Thoracic aorta (tissue), 2 donors: ENCODE measurements at regions not wholly inside any gene's neighbourhood (a gene's known extent, or its start where the extent isn't known, plus 50 kb on each side); places are given as distances from the start of the nearest gene placed in this dataset.

Experiments
- ATAC-seq: fragments of 150-250 bp; one replicate; pipeline ENCODE4 v1.8.0; 2017; ENCODE audit warnings: low read depth; ENCODE audit not compliant: insufficient number of reproducible peaks, low FRiP score
- DNase-seq: peaks from one replicate; pipeline ENCODE4 v3.0.0-alpha.2; 2020; ENCODE audit warnings: low spot score
- H3K27ac ChIP-seq, 2 donors: fragments of 200-600 bp; sonication (generic); 1 replicate in 1 of 2; 2 replicates in 1 of 2; pipeline ENCODE4 v1.5.1; 2016; ENCODE audit warnings: mild to moderate bottlenecking in 2 of 2, moderate library complexity in 2 of 2
- H3K27me3 ChIP-seq: fragments of 200-600 bp; sonication (generic); replicated peaks from 2 replicates; pipeline ENCODE4 v1.6.0; 2016; ENCODE audit warnings: mild to moderate bottlenecking; ENCODE audit not compliant: insufficient read depth
- H3K36me3 ChIP-seq: fragments of 200-600 bp; sonication (generic); one replicate; pipeline ENCODE4 v1.5.1; 2016
- H3K4me1 ChIP-seq, 2 donors: fragments of 200-600 bp; sonication (generic); 1 replicate in 1 of 2; 2 replicates in 1 of 2; pipeline versions ENCODE4 v1.5.1 to v1.6.0; 2016; ENCODE audit warnings: low read depth in 2 of 2, mild to moderate bottlenecking in 1 of 2; ENCODE audit not compliant: control insufficient read depth in 1 of 2
- H3K4me3 ChIP-seq: fragments of 200-600 bp; sonication (generic); 2 replicates; pipeline ENCODE4 v1.5.1; 2016; ENCODE audit warnings: mild to moderate bottlenecking
- H3K9me3 ChIP-seq: fragments of 200-600 bp; sonication (generic); 2 replicates; pipeline ENCODE4 v1.5.1; 2016
- TF ChIP-seq, protein P1 (sequence below): fragments of 200-600 bp; sonication (generic); IDR thresholded peaks from one replicate; pipeline ENCODE4 v1.5.1; 2019; ENCODE audit warnings: antibody characterized with exemption

DNA sequence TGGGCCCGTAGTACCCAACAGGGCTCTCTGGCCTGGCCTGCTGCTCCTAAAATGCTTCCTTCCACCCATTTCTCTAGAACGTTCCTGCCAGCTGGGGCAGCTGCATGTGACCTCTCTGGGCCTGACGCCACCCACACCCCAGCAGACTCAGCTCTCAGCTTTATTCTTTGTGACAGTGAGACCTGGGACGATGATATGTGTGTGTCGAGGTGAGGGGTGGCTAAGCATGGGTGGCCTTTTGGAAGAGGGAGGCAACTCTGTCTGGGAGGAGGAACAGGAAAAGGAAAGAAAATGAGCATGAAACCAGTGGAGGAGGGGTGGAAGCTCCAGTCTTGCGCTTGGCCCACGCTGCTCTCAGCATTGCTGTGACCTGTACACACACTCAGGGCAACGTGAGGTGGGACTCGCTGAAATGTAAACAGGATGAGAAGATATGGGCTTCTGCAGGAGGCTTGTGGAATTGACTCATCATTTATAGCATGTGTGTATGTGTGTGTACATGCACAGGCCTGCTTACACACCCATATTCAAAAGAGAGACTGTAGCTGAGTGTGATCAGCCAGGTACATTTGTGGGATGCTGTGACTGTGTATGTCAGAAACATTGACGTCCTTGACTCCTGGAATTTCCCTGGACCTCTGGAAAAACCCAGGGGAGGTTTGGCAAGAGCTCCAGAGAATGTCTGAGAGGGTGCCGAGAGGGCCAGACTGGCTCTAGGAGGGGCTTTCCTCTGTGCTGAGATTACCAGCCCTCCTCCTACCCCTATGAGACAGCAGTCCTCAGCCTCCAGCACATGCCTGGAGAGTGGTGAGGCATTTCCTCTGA, 137.9 kb downstream of the PJA1 start:
- TF ChIP-seq, protein P1, sequence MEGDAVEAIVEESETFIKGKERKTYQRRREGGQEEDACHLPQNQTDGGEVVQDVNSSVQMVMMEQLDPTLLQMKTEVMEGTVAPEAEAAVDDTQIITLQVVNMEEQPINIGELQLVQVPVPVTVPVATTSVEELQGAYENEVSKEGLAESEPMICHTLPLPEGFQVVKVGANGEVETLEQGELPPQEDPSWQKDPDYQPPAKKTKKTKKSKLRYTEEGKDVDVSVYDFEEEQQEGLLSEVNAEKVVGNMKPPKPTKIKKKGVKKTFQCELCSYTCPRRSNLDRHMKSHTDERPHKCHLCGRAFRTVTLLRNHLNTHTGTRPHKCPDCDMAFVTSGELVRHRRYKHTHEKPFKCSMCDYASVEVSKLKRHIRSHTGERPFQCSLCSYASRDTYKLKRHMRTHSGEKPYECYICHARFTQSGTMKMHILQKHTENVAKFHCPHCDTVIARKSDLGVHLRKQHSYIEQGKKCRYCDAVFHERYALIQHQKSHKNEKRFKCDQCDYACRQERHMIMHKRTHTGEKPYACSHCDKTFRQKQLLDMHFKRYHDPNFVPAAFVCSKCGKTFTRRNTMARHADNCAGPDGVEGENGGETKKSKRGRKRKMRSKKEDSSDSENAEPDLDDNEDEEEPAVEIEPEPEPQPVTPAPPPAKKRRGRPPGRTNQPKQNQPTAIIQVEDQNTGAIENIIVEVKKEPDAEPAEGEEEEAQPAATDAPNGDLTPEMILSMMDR = no peak
- Histone ChIP-seq H3K36me3 (no peaks in the 10 kb centered on the region), H3K27ac (no peak overlapping the region), H3K9me3 (no peaks in the 10 kb centered on the region), H3K4me3 (no peak overlapping the region), H3K27me3 (no peaks in the 10 kb centered on the region), H3K4me1 (peaks cover 0 to 7% of the 10 kb centered on the region in 2 donors)
- no peak for DNase-seq
- ATAC-seq = no peak

DNA sequence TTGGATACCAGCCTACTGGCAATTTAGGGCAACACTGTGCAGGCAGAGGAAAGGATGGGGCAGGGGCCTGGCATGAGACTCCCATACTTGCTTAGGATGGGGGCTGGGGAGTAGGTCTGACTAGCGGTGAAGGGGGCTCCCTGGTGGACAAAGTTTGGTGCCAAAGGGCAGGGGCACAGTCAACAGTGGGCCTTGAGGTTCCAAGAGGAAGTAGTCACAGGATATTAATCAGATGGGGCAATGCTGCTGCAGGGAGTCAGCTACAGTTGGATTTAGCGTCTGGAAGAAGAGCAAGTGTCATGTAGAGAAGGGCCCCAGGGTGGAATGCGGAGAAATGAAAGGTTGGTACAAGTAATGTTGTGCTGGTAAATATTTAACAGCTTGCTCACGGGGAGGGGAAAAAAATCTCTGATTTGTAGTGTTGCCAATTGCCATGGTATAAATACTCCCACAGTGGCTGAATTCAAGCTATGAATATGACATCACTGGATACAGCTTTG, 139.4 kb downstream of the PJA1 start:
- H3K27ac ChIP-seq = no peak overlapping the region

DNA sequence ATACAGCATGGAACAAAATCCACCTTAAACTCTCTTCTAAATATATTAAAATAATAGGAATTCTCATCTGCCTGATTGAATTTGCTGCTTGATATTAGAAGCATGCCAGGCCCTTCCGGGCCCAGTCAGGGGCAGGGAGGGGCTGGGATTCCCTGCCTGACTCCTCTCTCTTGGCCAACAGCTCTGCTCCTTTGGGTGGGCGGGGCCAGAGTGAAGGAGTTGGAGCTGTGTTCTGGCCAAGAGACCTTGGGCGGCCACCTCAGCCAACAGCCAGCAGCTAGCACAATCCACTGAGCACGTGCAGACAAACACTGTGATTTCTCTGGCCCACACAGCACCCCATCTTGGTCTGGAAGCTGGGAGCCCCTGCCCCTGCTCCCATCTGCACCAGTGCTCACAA, 140.3 kb downstream of the PJA1 start:
- H3K27ac ChIP-seq = no peak overlapping the region
- peak; percentile 38 for DNase-seq
- TF ChIP-seq, protein P1 = no peak

More for the DNA sequence above, 139.4 kb downstream of the PJA1 start:
- no peaks in the 10 kb centered on the region for H3K36me3 ChIP-seq
- H3K4me3 ChIP-seq = no peak overlapping the region
- ATAC-seq = no peak
- DNase-seq = no peak
- peaks cover 0 to 7% of the 10 kb centered on the region in 2 donors for H3K4me1 ChIP-seq
- TF ChIP-seq, protein P1 = no peak
- H3K27me3 ChIP-seq = no peaks in the 10 kb centered on the region
- H3K9me3 ChIP-seq = no peaks in the 10 kb centered on the region

DNA sequence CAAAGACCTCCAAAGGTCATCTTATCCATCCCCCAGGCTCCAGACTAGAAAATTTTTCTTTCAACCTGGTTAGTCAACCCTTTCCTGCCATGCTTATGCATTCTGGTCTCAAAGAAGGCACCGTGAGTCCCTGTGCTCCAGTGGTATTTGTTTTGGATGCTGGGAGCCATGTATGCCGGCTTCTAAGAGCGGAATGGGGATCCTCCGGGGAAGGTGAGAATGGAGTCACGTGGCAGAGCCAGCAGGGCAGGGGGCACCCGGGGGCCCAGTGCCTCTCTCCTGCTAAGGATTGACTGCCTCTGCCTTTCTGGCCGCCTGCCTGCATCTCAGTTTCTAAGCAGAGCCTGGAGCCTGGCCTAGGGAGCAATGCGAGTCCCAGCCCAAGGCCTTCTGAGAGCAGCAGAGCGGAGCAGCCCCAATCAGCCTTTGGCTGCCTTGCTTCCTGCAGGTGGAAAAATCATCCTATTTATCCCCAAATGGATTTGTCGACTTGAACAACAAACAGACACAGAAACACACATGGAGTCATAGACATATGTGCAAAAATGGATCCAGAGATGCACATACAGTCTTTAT, 141.0 kb downstream of the PJA1 start:
- Histone ChIP-seq H3K4me1 (peaks cover 0 to 7% of the 10 kb centered on the region in 2 donors), H3K4me3 (no peak overlapping the region), H3K27ac (no peak overlapping the region), H3K36me3 (no peaks in the 10 kb centered on the region), H3K9me3 (no peaks in the 10 kb centered on the region), H3K27me3 (no peaks in the 10 kb centered on the region)
- no peak for DNase-seq
- ATAC-seq = no peak
- TF ChIP-seq, protein P1 = no peak

More for the DNA sequence above, 140.3 kb downstream of the PJA1 start:
- Histone ChIP-seq H3K4me3 (no peak overlapping the region), H3K9me3 (no peaks in the 10 kb centered on the region), H3K27me3 (no peaks in the 10 kb centered on the region), H3K4me1 (peaks cover 0 to 7% of the 10 kb centered on the region in 2 donors), H3K36me3 (no peaks in the 10 kb centered on the region)
- ATAC-seq = no peak

DNA sequence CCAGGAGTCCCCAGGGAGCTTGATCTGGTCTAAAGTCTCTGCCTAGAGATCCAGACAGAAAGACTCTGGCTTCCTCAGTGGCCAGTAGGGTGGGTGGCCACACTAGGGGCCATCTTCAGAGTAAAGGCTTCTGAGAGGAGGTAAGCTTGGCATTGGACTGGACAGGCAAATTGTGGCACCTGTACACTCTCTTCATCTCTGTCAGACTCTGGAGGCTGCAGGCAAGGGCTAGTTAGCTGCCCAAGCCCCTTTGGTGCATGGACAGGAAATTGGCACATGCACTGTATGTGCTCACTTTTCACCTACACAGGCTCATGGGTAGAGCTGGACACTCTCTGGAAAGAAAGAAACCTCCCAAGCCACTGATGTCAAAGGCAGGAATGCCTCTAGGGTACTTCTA, 142.8 kb downstream of the PJA1 start:
- Histone ChIP-seq H3K9me3 (no peaks in the 10 kb centered on the region), H3K4me1 (peaks cover 0 to 7% of the 10 kb centered on the region in 2 donors), H3K27me3 (no peaks in the 10 kb centered on the region), H3K4me3 (no peak overlapping the region), H3K27ac (no peak overlapping the region), H3K36me3 (no peaks in the 10 kb centered on the region)
- DNase-seq (no peak), ATAC-seq (no peak)
- TF ChIP-seq, protein P1 = no peak
